GM12801 (cell line): ENCODE measurements at regions not wholly inside any gene's neighbourhood (a gene's known extent, or its start where the extent isn't known, plus 50 kb on each side); places are given as distances from the start of the nearest gene placed in this dataset.

ENCODE experiments used
- TF ChIP-seq, protein P1 (sequence below): IDR thresholded peaks from one replicate; pipeline ENCODE4 v1.5.1; 2011; ENCODE audit warnings: control low read depth; ENCODE audit not compliant: insufficient read length; ENCODE audit errors: extremely low read depth

DNA sequence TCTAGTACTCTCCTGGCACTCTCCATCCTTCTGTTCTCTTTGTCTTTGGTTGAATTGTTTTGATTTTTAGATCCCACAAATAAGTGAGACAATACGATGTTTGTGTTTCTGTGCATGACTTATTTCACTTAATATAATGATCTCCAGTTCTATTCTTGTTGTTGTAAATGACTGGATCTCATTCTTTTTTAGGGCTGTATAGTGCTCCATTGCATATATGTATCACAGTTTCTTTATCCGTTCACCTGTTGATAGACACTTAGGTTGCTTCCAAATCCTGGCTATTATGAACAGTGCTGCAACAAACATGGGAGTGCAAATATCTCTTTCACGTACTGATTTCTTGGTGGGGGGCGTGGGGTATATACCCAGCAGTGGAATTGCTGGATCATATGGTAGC is 245.0 kb downstream of the ADCYAP1 start:
- TF ChIP-seq, protein P1, sequence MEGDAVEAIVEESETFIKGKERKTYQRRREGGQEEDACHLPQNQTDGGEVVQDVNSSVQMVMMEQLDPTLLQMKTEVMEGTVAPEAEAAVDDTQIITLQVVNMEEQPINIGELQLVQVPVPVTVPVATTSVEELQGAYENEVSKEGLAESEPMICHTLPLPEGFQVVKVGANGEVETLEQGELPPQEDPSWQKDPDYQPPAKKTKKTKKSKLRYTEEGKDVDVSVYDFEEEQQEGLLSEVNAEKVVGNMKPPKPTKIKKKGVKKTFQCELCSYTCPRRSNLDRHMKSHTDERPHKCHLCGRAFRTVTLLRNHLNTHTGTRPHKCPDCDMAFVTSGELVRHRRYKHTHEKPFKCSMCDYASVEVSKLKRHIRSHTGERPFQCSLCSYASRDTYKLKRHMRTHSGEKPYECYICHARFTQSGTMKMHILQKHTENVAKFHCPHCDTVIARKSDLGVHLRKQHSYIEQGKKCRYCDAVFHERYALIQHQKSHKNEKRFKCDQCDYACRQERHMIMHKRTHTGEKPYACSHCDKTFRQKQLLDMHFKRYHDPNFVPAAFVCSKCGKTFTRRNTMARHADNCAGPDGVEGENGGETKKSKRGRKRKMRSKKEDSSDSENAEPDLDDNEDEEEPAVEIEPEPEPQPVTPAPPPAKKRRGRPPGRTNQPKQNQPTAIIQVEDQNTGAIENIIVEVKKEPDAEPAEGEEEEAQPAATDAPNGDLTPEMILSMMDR: no peak

DNA sequence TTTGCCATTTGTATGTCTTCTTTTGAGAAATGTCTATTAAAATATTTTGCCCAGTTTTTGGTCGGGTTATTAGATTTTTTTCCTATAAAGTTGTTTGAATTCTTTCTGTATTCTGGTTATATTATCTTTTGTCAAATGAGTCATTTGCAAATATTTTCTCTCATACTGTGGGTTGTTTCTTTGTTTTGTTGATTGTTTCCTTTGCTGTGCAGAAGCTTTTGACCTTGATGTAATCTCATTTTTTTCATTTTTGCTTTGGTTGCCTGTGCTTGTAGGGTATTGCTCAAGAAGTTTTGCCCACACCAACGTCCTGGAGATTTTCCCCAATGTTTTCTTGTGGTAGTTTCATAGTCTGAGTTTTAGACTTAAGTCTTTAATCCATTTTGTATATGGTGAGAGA is 245.7 kb downstream of the ADCYAP1 start:
- TF ChIP-seq, protein P1: no peak

DNA sequence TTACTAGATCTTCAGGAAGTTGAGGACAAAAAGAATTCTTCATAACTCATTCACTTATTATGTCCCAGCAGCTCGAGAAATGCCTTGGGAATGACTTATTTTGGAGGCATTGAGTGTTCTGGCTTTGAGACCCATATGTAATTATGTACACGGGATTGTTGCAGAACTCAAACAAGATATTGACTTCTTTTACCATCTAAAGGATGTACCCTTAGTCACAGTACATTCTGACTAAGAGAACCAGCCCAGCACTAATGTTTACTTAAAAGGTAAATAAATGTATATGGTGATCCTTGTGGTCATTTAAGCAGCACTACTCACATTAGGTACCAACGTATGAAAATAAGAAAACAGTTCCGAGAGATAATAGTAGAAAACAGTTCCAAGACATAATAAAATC is 268.9 kb downstream of the ADCYAP1 start:
- TF ChIP-seq, protein P1: no peak

DNA sequence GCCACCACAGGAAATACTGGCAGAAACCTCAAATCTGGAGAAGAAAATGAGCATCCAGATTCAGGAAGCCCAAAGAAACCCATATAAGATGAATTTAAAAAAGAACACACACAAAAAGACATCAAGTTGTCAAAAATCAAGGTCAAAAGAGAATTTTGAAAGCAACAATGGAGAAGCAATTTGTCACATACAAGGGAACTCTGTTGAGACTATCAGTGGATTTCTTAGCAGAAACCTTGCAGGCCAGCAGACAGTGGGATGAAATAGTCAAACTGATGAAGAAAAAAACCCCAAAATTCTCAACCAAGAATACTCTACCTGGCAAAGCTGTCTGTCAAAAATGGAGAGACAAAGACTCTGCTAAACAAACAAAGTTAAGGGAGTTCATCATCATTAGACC is 272.6 kb downstream of the ADCYAP1 start:
- TF ChIP-seq, protein P1: no peak

DNA sequence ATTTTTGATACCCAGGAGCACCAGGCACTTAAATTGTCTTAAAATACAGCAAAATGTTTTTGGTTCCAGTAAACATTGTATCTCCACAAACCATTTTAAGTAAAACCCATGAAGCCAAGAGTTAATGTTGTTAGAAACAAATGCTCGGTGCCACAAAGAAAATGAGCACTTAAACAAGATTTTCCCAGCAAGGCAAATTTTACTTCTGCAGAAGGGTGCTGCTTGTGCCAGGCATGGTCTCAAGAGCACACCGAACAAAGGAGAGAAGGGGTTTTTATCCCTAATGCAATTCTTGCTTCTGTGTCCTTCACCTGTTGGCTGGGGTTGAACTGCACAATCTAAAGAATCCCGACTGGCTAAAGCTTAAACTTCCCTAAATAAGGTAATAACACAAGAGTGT is 286.7 kb downstream of the ADCYAP1 start:
- TF ChIP-seq, protein P1: no peak

DNA sequence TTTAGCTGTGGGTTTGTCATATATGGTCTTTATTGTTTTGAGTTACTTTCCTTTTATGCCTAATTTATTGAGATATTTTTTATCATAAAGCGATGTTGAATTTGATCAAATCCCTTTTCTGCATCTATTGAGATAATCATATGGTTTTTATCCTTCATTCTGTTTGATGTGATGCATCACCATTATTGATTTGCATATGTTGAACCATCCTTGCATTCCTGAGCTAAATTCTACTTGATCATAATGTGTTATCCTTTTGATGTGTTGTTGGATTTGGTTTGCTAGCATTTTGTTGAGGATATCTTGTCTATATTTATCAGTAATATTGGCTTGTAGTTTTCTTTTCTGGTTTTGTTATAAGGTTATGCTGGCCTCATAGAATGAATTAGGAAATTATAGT is 308.5 kb downstream of the ADCYAP1 start:
- TF ChIP-seq, protein P1: no peak

DNA sequence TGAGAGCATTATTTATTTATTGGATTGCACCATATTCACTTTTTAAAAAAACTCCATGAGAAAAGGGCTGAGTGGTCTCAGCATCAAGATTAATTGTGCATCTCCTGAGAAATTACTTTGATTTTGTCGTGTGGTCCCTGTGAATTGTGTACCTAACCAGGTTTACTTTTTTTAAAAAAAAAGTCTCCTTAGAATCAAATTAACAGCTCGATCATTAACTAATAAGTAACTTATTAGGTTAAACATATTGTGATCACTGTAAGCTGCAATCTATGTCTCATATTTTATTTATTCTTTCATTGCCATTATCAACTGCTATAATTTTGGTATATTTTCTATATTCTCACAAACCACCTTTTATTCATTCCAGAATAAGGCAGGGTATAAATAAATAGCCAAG is 318.2 kb downstream of the ADCYAP1 start:
- TF ChIP-seq, protein P1: no peak

DNA sequence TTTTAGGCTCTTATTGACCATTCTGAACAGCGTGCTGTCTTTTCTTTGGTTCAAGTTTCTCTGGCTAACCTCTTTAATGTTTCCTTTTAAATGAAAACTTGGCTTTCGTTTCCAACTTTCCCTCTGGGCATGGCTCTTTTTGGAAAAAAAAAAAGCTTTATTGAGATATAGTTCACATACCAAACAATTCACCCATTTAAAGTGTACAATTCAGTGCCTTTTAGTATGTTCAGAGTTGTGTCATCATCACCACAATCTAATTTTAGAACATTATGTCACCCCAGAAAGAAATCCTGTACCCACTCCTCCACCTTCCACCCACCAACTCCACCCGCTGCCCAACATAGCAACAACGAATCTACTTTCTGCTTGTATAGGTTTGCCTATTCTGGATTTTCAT is 322.4 kb downstream of the ADCYAP1 start:
- TF ChIP-seq, protein P1: no peak
